OCI-LY3 (cell line): ENCODE measurements at regions not wholly inside any gene's neighbourhood (a gene's known extent, or its start where the extent isn't known, plus 50 kb on each side); places are given as distances from the start of the nearest gene placed in this dataset.

Experiments
- H2AFZ ChIP-seq: fragments of 200-600, 300-600 bp; shearing (Covaris generic); 2 replicates; pipeline ENCODE4 v1.6.0; 2014; ENCODE audit warnings: antibody characterized with exemption, low read depth, low read length
- H3K27ac ChIP-seq: fragments of 200-600, 300-600 bp; sonication (generic); 2 replicates; pipeline ENCODE4 v1.5.1; 2014; ENCODE audit warnings: mild to moderate bottlenecking, low read length, moderate library complexity, mixed read lengths
- H3K27me3 ChIP-seq: fragments of 200-600, 300-600 bp; sonication (generic); 2 replicates; pipeline ENCODE4 v1.6.1; 2014; ENCODE audit warnings: low read depth, low read length, mixed read lengths
- H3K36me3 ChIP-seq: fragments of 200-600, 300-600 bp; sonication (generic); replicated peaks from 2 replicates; pipeline ENCODE3; 2014; ENCODE audit warnings: low read depth, low read length, mixed read lengths
- H3K4me1 ChIP-seq: fragments of 300-600, 200-600 bp; sonication (generic); 2 replicates; pipeline ENCODE4 v1.6.1; 2014; ENCODE audit warnings: low read length, mixed read lengths
- H3K4me2 ChIP-seq: fragments of 200-600, 300-600 bp; sonication (generic); 2 replicates; pipeline ENCODE4 v1.6.1; 2014; ENCODE audit warnings: low read length, mixed read lengths
- H3K4me3 ChIP-seq: fragments of 300-600, 200-600 bp; sonication (generic); 2 replicates; pipeline ENCODE4 v1.5.1; 2014; ENCODE audit warnings: antibody characterized with exemption, mild to moderate bottlenecking, low read length, moderate library complexity
- H3K79me2 ChIP-seq: fragments of 300-600, 200-600 bp; shearing (Covaris generic); 2 replicates; pipeline ENCODE4 v1.6.1; 2014; ENCODE audit warnings: mild to moderate bottlenecking, low read length, mixed read lengths
- H3K9ac ChIP-seq: fragments of 300-600, 200-600 bp; shearing (Covaris generic); 2 replicates; pipeline ENCODE4 v1.6.0; 2014; ENCODE audit warnings: mild to moderate bottlenecking, low read length, moderate library complexity
- H3K9me3 ChIP-seq: fragments of 200-600, 300-600 bp; shearing (Covaris generic); 2 replicates; pipeline ENCODE4 v1.6.1; 2014; ENCODE audit warnings: low read length, mixed read lengths; ENCODE audit not compliant: insufficient read depth
- H4K20me1 ChIP-seq: fragments of 200-600, 300-600 bp; sonication (generic); 2 replicates; pipeline ENCODE4 v1.6.1; 2016; ENCODE audit warnings: low read length, mixed read lengths; ENCODE audit not compliant: insufficient read depth
- CTCF ChIP-seq: fragments of 200-600, 300-600 bp; sonication (generic); IDR thresholded peaks from 2 replicates; pipeline ENCODE4 v1.5.1; 2014; ENCODE audit warnings: antibody characterized with exemption, low read length, low read depth
- EZH2phosphoT487 ChIP-seq: fragments of 200-600 bp; shearing (Covaris generic); IDR thresholded peaks from 2 replicates; pipeline ENCODE4 v1.6.1; 2018; ENCODE audit warnings: antibody characterized with exemption, mixed run types, low read depth

- Histone ChIP-seq H3K4me3 (no peak overlapping the region), H3K9ac (no peak overlapping the region), H4K20me1 (no peaks in the 10 kb centered on the region), H3K27ac (no peak overlapping the region), H3K9me3 (no peaks in the 10 kb centered on the region), H3K79me2 (no peaks in the 10 kb centered on the region), H2AFZ (no peak overlapping the region), H3K4me1 (peaks cover 11% of the 10 kb centered on the region), H3K27me3 (peaks cover 3% of the 10 kb centered on the region; the same call in 1 of the 2 replicates), H3K4me2 (no peak overlapping the region), H3K36me3 (no peaks in the 10 kb centered on the region)
- TF ChIP-seq EZH2phosphoT487: no peak
- TF ChIP-seq CTCF: peak; percentile 87
Observed at GRCh38 chr6:54717849-54718455, 128.6 kb upstream of the FAM83B start.

GRCh38 chr6:54718541-54719023 is 128.0 kb upstream of the FAM83B start:
- TF ChIP-seq CTCF: no peak
- TF ChIP-seq EZH2phosphoT487: no peak
- Histone ChIP-seq H3K4me3 (no peak overlapping the region), H3K9ac (no peak overlapping the region), H3K27ac (no peak overlapping the region), H3K4me1 (peaks cover 5% of the 10 kb centered on the region), H3K79me2 (no peaks in the 10 kb centered on the region), H3K9me3 (no peaks in the 10 kb centered on the region), H2AFZ (no peak overlapping the region), H3K36me3 (no peaks in the 10 kb centered on the region), H3K4me2 (no peak overlapping the region), H3K27me3 (peaks cover 3% of the 10 kb centered on the region; the same call in 1 of the 2 replicates), H4K20me1 (no peaks in the 10 kb centered on the region)

- no peaks in the 10 kb centered on the region for H3K36me3 ChIP-seq
- H3K4me2 ChIP-seq: no peak overlapping the region
- H3K27me3 ChIP-seq: peaks cover 3% of the 10 kb centered on the region; the same call in 1 of the 2 replicates
- no peak for TF ChIP-seq CTCF
- H4K20me1 ChIP-seq: no peaks in the 10 kb centered on the region
- H3K79me2 ChIP-seq: no peaks in the 10 kb centered on the region
- no peak overlapping the region for H2AFZ ChIP-seq
- H3K4me3 ChIP-seq: no peak overlapping the region
- H3K4me1 ChIP-seq: no peaks in the 10 kb centered on the region
- H3K27ac ChIP-seq: no peak overlapping the region
- no peak overlapping the region for H3K9ac ChIP-seq
- H3K9me3 ChIP-seq: no peaks in the 10 kb centered on the region
Observed at GRCh38 chr6:54719131-54719530, 127.4 kb upstream of the FAM83B start.

- H3K9me3 ChIP-seq: no peaks in the 10 kb centered on the region
- H4K20me1 ChIP-seq: no peaks in the 10 kb centered on the region
- H3K4me1 ChIP-seq: no peaks in the 10 kb centered on the region
- H3K79me2 ChIP-seq: no peaks in the 10 kb centered on the region
- H2AFZ ChIP-seq: no peak overlapping the region
- H3K4me3 ChIP-seq: no peak overlapping the region
- H3K27me3 ChIP-seq: peaks cover 3% of the 10 kb centered on the region; the same call in 1 of the 2 replicates
- H3K4me2 ChIP-seq: no peak overlapping the region
- TF ChIP-seq EZH2phosphoT487 (no peak), CTCF (no peak)
- no peak overlapping the region for H3K27ac ChIP-seq
- no peaks in the 10 kb centered on the region for H3K36me3 ChIP-seq
- H3K9ac ChIP-seq: no peak overlapping the region
Observed at GRCh38 chr6:54719633-54720032, 126.9 kb upstream of the FAM83B start.
